HEK293 (cell line): ENCODE measurements at regions not wholly inside any gene's neighbourhood (a gene's known extent, or its start where the extent isn't known, plus 50 kb on each side); places are given as distances from the start of the nearest gene placed in this dataset.

ENCODE experiments used
- BCL11A ChIP-seq: fragments of 450-650 bp; formaldehyde crosslinking; IDR thresholded peaks from 2 replicates; pipeline ENCODE4 v1.5.1; 2016; ENCODE audit warnings: low read depth, missing biosample characterization, missing genetic modification characterization
- CTCF ChIP-seq: fragments of 450-650 bp; formaldehyde crosslinking; IDR thresholded peaks from 2 replicates; pipeline ENCODE4 v1.5.1; 2016; ENCODE audit warnings: missing biosample characterization, missing genetic modification characterization
- GLIS1 ChIP-seq: fragments of 450-650 bp; formaldehyde crosslinking; IDR thresholded peaks from 2 replicates; pipeline ENCODE4 v1.5.1; 2016; ENCODE audit warnings: missing biosample characterization, missing genetic modification characterization
- GLIS2 ChIP-seq: fragments of 450-650 bp; formaldehyde crosslinking; IDR thresholded peaks from 2 replicates; pipeline ENCODE4 v1.5.1; 2016; ENCODE audit warnings: missing biosample characterization, missing genetic modification characterization
- HIC1 ChIP-seq: fragments of 450-650 bp; formaldehyde crosslinking; IDR thresholded peaks from 2 replicates; pipeline ENCODE4 v1.5.1; 2016; ENCODE audit warnings: missing biosample characterization, missing genetic modification characterization
- IKZF3 ChIP-seq: fragments of 450-650 bp; IDR thresholded peaks from 2 replicates; pipeline ENCODE4 v1.5.0; 2018; ENCODE audit warnings: missing biosample characterization, mild to moderate bottlenecking, missing genetic modification characterization, moderate library complexity
- KLF8 ChIP-seq: fragments of 450-650 bp; formaldehyde crosslinking; IDR thresholded peaks from 2 replicates; pipeline ENCODE4 v1.5.1; 2016; ENCODE audit warnings: missing biosample characterization, missing genetic modification characterization
- PATZ1 ChIP-seq: fragments of 450-650 bp; formaldehyde crosslinking; IDR thresholded peaks from 2 replicates; pipeline ENCODE4 v1.5.1; 2016; ENCODE audit warnings: missing biosample characterization, missing genetic modification characterization
- RBAK ChIP-seq: fragments of 450-650 bp; formaldehyde crosslinking; IDR thresholded peaks from 2 replicates; pipeline ENCODE4 v1.5.1; 2016; ENCODE audit warnings: missing biosample characterization, missing genetic modification characterization
- SETDB1 ChIP-seq: IDR thresholded peaks from one replicate; pipeline ENCODE4 v1.6.1; 2017; ENCODE audit warnings: mild to moderate bottlenecking, low read length, moderate library complexity, mixed read lengths; ENCODE audit not compliant: insufficient read length
- SP3 ChIP-seq: fragments of 450-650 bp; formaldehyde crosslinking; IDR thresholded peaks from 2 replicates; pipeline ENCODE4 v1.5.1; 2016; ENCODE audit warnings: missing biosample characterization, missing genetic modification characterization
- SP7 ChIP-seq: fragments of 450-650 bp; formaldehyde crosslinking; IDR thresholded peaks from 2 replicates; pipeline ENCODE4 v1.5.1; 2016; ENCODE audit warnings: missing biosample characterization, missing genetic modification characterization
- YY2 ChIP-seq: fragments of 450-650 bp; formaldehyde crosslinking; IDR thresholded peaks from 2 replicates; pipeline ENCODE4 v1.5.1; 2016; ENCODE audit warnings: missing biosample characterization, missing genetic modification characterization
- ZBTB21 ChIP-seq: fragments of 450-650 bp; formaldehyde crosslinking; IDR thresholded peaks from 2 replicates; pipeline ENCODE4 v1.5.1; 2017; ENCODE audit warnings: missing biosample characterization, missing genetic modification characterization
- ZEB2 ChIP-seq: fragments of 450-650 bp; formaldehyde crosslinking; IDR thresholded peaks from 2 replicates; pipeline ENCODE4 v1.5.1; 2016; ENCODE audit warnings: missing biosample characterization, missing genetic modification characterization
- ZFP37 ChIP-seq: fragments of 450-650 bp; formaldehyde crosslinking; IDR thresholded peaks from 2 replicates; pipeline ENCODE4 v1.5.1; 2016; ENCODE audit warnings: missing biosample characterization, missing genetic modification characterization
- ZNF132 ChIP-seq: fragments of 450-650 bp; formaldehyde crosslinking; IDR thresholded peaks from 2 replicates; pipeline ENCODE4 v1.5.1; 2017; ENCODE audit warnings: missing biosample characterization, missing genetic modification characterization, borderline replicate concordance
- ZNF184 ChIP-seq: fragments of 450-650 bp; IDR thresholded peaks from 2 replicates; pipeline ENCODE4 v1.5.1; 2018; ENCODE audit warnings: missing biosample characterization, mild to moderate bottlenecking, missing genetic modification characterization
- ZNF362 ChIP-seq: fragments of 450-650 bp; formaldehyde crosslinking; IDR thresholded peaks from 2 replicates; pipeline ENCODE4 v1.5.1; 2016; ENCODE audit warnings: missing biosample characterization, missing genetic modification characterization
- ZNF366 ChIP-seq: fragments of 450-650 bp; formaldehyde crosslinking; conservative IDR thresholded peaks from 2 replicates; pipeline ENCODE4 v1.5.1; 2016; ENCODE audit warnings: missing biosample characterization, missing genetic modification characterization
- ZNF394 ChIP-seq: fragments of 450-650 bp; formaldehyde crosslinking; IDR thresholded peaks from 2 replicates; pipeline ENCODE4 v1.5.1; 2016; ENCODE audit warnings: missing biosample characterization, missing genetic modification characterization, mild to moderate bottlenecking, moderate library complexity, borderline replicate concordance
- ZNF488 ChIP-seq: fragments of 450-650 bp; formaldehyde crosslinking; IDR thresholded peaks from 2 replicates; pipeline ENCODE4 v1.5.1; 2016; ENCODE audit warnings: missing biosample characterization, missing genetic modification characterization
- ZNF518A ChIP-seq: fragments of 450-650 bp; formaldehyde crosslinking; conservative IDR thresholded peaks from 2 replicates; pipeline ENCODE4 v1.5.1; 2016; ENCODE audit warnings: low read depth, missing biosample characterization, missing genetic modification characterization
- ZNF521 ChIP-seq: fragments of 450-650 bp; formaldehyde crosslinking; IDR thresholded peaks from 2 replicates; pipeline ENCODE4 v1.5.1; 2017; ENCODE audit warnings: missing biosample characterization, mild to moderate bottlenecking, missing genetic modification characterization
- ZNF600 ChIP-seq: fragments of 450-650 bp; formaldehyde crosslinking; IDR thresholded peaks from 2 replicates; pipeline ENCODE4 v1.5.1; 2016; ENCODE audit warnings: missing biosample characterization, missing genetic modification characterization
- ZNF629 ChIP-seq: fragments of 450-650 bp; formaldehyde crosslinking; IDR thresholded peaks from 2 replicates; pipeline ENCODE4 v1.5.1; 2017; ENCODE audit warnings: missing biosample characterization, missing genetic modification characterization
- ZNF660 ChIP-seq: fragments of 450-650 bp; IDR thresholded peaks from 2 replicates; pipeline ENCODE4 v1.5.1; 2018; ENCODE audit warnings: missing biosample characterization, mild to moderate bottlenecking, missing genetic modification characterization
- ZNF664 ChIP-seq: fragments of 450-650 bp; formaldehyde crosslinking; IDR thresholded peaks from 2 replicates; pipeline ENCODE4 v1.5.1; 2016; ENCODE audit warnings: missing biosample characterization, missing genetic modification characterization

- TF ChIP-seq ZNF362 (tag by site-specific recombination) (0 out of 2 replicates have a peak, but pooled peaks have one; percentile 26), ZNF184 (tag by site-specific recombination) (0 out of 2 replicates have a peak, but pooled peaks have one; percentile 41), ZNF518A (tag by site-specific recombination) (peak; percentile 62; the same call in 1 of the 2 replicates), ZFP37 (0 out of 2 replicates have a peak, but pooled peaks have one; percentile 23), SP3 (tag by site-specific recombination) (peak; percentile 34; the same call in 1 of the 2 replicates), ZNF660 (tag by site-specific recombination) (0 out of 2 replicates have a peak, but pooled peaks have one; percentile 45), KLF8 (peak; percentile 34; the same call in 1 of the 2 replicates), ZNF629 (tag by site-specific recombination) (peak; percentile 61; the same call in 1 of the 2 replicates), ZNF132 (no peak), GLIS1 (tag by site-specific recombination) (peak; percentile 79), YY2 (tag by site-specific recombination) (no peak), ZNF600 (tag by site-specific recombination) (peak; percentile 81), ZNF366 (peak; percentile 45; the same call in 1 of the 2 replicates), CTCF (tag by site-specific recombination) (no peak), GLIS2 (tag by site-specific recombination) (peak; percentile 53), ZEB2 (peak; percentile 56), SETDB1 (peak; percentile 37), ZNF394 (peak; percentile 31; the same call in 1 of the 2 replicates), SP7 (peak; percentile 60), ZNF488 (no peak), ZBTB21 (tag by site-specific recombination) (0 out of 2 replicates have a peak, but pooled peaks have one; percentile 13), ZNF521 (tag by site-specific recombination) (no peak), ZNF664 (tag by site-specific recombination) (0 out of 2 replicates have a peak, but pooled peaks have one; percentile 24), IKZF3 (tag by site-specific recombination) (peak; percentile 69), HIC1 (tag by site-specific recombination) (peak; percentile 62; the same call in 1 of the 2 replicates), BCL11A (tag by site-specific recombination) (no peak), RBAK (tag by site-specific recombination) (no peak), PATZ1 (tag by site-specific recombination) (peak; percentile 62; the same call in 1 of the 2 replicates)
These were observed 87.2 kb upstream of the CNIH3 start (continued) for GRCh38 chr1:224528900-224529299.
